ENCODE measurements at regions not wholly inside any gene's neighbourhood (a gene's known extent, or its start where the extent isn't known, plus 50 kb on each side); places are given as distances from the start of the nearest gene placed in this dataset.
A peak's percentile ranks its signal among the peaks of the same experiment; 100 is the strongest.

GRCh38 chr2:223701761-223702160, 99.6 kb upstream of the SCG2 start:
- H3K36me3 Mint-ChIP-seq = no peaks in the 10 kb centered on the region
- ATAC-seq (no peak), DNase-seq (ENCODE audit: low spot score in 2 of 2) (no peak)
- no peak overlapping the region for H3K27ac Mint-ChIP-seq
- H3K9me3 Mint-ChIP-seq = peaks cover 0 to 4% of the 10 kb centered on the region in 2 donors

DNA sequence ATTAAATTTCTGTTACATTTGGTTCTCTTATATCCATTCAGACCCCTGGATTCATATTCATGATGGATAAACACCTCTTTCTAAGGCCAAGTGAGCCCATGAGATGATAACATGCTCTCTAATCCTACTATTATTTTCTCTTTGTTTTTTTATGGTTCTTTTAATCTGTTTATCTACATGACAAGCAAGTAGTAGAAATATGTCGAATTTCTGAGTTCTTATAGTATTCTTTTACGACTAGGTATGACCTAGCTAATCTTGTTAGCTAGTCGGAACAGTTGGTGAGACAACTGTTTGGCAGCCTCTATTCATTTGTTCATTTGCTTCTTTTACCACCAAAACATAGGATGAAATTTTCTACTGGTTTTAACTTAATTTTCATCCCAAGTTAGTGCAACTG, 98.1 kb upstream of the SCG2 start:
- no peak for ATAC-seq
- Mint-ChIP-seq H3K36me3 (no peaks in the 10 kb centered on the region), H3K9me3 (peaks cover 0 to 4% of the 10 kb centered on the region in 2 donors), H3K27ac (no peak overlapping the region)
- DNase-seq (ENCODE audit: low spot score in 2 of 2) = no peak

- Mint-ChIP-seq H3K36me3 (no peaks in the 10 kb centered on the region), H3K27ac (no peak overlapping the region), H3K9me3 (peaks cover 0 to 4% of the 10 kb centered on the region in 2 donors)
- ATAC-seq = no peak
- no peak for DNase-seq (ENCODE audit: low spot score in 2 of 2)
Observed at GRCh38 chr2:223697892-223698645, 95.9 kb upstream of the SCG2 start.

DNA sequence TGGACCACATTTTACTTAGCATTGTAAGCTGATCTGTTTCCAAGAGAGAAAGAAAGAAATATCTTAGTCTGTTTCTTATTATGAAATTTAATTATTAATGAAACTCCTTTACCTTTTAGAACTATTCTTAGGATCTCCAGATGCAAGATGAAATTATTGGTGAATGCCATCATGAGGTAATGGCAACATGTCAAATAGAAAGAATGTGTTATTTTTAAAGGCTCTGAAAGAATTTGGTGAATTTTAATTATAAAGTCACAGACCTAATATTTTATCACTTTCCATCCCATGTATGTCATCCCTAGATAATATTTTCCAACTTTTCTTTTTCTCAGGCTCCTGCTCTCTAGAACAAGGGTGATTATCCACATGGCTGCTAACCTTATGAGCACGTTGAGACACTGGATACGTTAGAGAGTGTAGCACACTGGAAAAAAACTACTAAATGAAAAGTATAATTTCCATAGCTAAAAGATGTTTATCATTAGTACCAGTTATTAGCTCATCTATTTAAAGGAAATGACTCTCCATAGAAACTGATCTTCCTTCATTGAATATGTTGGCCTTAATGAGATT, 95.2 kb upstream of the SCG2 start:
- Mint-ChIP-seq H3K36me3 (no peaks in the 10 kb centered on the region), H3K27ac (no peak overlapping the region), H3K9me3 (peaks cover 0 to 4% of the 10 kb centered on the region in 2 donors)
- DNase-seq (ENCODE audit: low spot score in 2 of 2) = no peak
- ATAC-seq = no peak

GRCh38 chr2:223696719-223697118, 94.6 kb upstream of the SCG2 start:
- DNase-seq (ENCODE audit: low spot score in 2 of 2) = no peak
- H3K27ac Mint-ChIP-seq = no peak overlapping the region
- ATAC-seq = peak in 1 of 2 donors; percentile 69
- H3K9me3 Mint-ChIP-seq = peaks cover 0 to 4% of the 10 kb centered on the region in 2 donors
- no peaks in the 10 kb centered on the region for H3K36me3 Mint-ChIP-seq

GRCh38 chr2:223692191-223692947, 90.2 kb upstream of the SCG2 start:
- no peaks in the 10 kb centered on the region for H3K36me3 Mint-ChIP-seq
- H3K9me3 Mint-ChIP-seq = no peaks in the 10 kb centered on the region
- DNase-seq (ENCODE audit: low spot score in 2 of 2) (no peak), ATAC-seq (no peak)
- H3K27ac Mint-ChIP-seq = no peak overlapping the region

DNA sequence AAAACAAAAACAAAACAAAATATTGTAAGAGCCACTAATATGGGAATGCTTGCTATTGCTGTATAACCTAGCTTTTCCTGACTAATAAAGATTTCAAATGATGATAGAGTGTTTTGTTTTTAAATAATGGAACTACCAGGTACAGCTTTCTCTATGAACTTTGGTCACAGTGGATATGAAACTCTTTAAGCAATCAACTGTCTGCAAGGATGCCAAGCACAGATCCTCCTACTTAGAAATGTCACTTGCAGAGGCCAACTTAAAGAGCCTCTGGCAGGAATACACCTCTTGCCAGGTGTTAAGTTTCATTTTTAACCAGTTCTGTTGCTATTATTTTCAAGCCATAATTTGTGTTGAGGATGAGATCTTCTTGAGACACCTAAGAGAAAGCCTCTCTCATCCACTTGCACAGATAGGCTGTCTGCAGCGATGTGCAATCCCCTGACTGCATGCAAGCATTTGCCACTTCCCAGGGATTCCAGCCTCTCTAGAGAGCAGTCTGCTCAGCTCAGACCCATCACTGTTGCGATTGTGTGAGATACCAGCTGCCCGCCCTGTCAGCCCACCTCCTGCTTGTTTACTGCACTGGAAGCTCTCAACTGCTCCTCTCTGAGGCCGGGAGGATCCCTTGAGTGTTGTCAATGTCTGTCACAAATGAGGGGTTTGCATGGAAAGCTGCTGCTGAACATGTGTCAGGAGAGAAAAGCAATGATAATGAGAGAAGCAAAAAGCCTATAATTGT, 86.1 kb upstream of the SCG2 start:
- no peaks in the 10 kb centered on the region for H3K9me3 Mint-ChIP-seq
- ATAC-seq (no peak), DNase-seq (ENCODE audit: low spot score in 2 of 2) (no peak)
- no peak overlapping the region for H3K27ac Mint-ChIP-seq
- H3K36me3 Mint-ChIP-seq = no peaks in the 10 kb centered on the region

DNA sequence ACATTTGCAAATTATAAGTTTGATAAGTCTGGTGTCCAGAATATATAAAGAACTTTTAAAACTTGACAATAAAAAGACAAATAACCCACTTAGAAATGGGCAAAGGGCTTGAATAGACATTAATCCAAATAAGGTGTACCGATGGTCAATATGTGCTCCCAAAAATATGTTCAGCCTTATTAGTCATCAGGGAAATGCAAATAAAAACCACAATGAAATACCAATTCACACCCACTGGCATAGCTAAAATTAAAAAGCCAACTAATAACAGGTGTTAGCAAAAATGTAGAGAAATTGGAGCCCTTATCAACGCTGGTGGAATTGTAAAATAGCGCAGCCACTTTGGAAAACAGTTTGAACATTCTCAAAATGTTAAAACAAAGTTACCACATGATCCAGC, 79.0 kb upstream of the SCG2 start:
- no peak overlapping the region for H3K27ac Mint-ChIP-seq
- H3K9me3 Mint-ChIP-seq = no peaks in the 10 kb centered on the region
- DNase-seq (ENCODE audit: low spot score in 2 of 2) (no peak), ATAC-seq (no peak)
- H3K36me3 Mint-ChIP-seq = no peaks in the 10 kb centered on the region

DNA sequence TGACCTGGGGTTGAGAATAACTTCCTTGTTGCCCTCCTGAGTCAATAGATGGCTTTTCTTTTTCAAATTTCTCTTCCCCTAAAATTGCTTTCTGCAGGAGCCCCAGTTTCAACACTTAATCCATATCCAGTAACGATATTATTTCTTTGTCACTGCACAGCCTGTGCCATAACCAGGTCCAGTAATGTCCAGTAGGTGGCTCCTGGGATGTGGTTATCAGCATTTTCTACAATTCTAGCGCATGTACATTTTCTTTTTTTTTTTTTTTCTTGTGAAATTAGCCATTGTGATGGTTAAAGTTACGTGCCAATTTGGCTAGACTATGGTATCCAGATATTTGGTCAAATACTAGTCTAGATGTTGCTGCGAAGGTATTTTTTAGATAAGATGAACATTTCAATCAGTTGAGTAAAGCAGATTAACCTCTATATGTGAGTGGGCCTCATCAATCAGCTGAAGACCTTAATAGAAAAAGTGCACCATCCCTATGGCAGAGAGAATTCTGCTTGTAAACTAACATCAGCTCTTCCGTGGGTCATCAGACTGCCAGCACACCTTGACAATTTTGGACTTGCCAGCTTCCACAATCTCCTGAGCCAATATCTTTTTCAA, 72.9 kb upstream of the SCG2 start:
- DNase-seq (ENCODE audit: low spot score in 2 of 2) = no peak
- H3K36me3 Mint-ChIP-seq = no peaks in the 10 kb centered on the region
- ATAC-seq = no peak

DNA sequence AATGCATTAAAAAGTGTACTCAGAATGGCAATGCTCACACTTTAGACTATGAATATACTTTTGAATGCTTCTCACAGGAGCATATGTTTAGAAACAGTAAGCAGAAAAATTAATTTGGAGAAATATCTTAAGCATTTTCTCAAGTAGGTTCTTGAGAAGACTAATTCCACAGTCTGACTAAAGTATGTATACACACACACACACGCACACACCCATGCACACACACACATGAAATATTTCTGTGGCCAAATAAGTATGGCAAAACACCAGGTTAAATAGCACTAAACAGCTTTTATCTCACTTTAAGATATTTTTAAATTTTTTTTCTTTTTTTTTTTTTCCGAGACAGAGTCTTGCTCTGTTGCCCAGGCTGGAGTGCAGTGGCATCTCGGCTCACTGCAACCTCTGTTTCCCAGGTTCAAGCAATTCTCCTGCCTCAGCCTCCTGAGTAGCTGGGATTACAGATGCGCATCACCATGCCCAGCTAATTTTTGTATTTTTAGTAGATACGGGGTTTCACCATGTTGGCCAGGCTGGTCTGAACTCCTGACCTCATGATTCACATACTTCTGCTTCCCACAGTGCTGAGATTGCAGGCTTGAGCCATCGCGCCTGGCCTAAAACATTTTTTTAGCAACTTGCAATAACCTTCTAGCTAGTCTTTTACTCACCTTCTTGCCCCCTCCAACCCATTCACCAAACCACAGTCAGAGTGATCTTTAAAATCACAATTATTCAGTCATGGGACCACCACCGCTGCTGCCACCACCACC, 67.5 kb upstream of the SCG2 start:
- H3K27ac Mint-ChIP-seq = no peak overlapping the region
- H3K36me3 Mint-ChIP-seq = no peaks in the 10 kb centered on the region
- DNase-seq (ENCODE audit: low spot score in 2 of 2) = no peak
- no peak for ATAC-seq
- peaks cover 7% of the 10 kb centered on the region in 2 donors for H3K9me3 Mint-ChIP-seq

More for the DNA sequence above, 72.9 kb upstream of the SCG2 start:
- H3K27ac Mint-ChIP-seq = no peak overlapping the region
- peaks cover 3 to 7% of the 10 kb centered on the region in 2 donors for H3K9me3 Mint-ChIP-seq

- no peak for DNase-seq (ENCODE audit: low spot score in 2 of 2)
- no peak overlapping the region for H3K27ac Mint-ChIP-seq
Observed at GRCh38 chr2:223668302-223668998, 66.3 kb upstream of the SCG2 start.

GRCh38 chr2:223654384-223654915, 52.3 kb upstream of the SCG2 start:
- DNase-seq (ENCODE audit: low spot score in 2 of 2) (no peak), ATAC-seq (no peak)
- Mint-ChIP-seq H3K9me3 (no peaks in the 10 kb centered on the region), H3K27ac (no peak overlapping the region), H3K36me3 (no peaks in the 10 kb centered on the region)

More at GRCh38 chr2:223668302-223668998, 66.3 kb upstream of the SCG2 start:
- H3K36me3 Mint-ChIP-seq = no peaks in the 10 kb centered on the region
- H3K9me3 Mint-ChIP-seq = peaks cover 7% of the 10 kb centered on the region in 2 donors
- no peak for ATAC-seq

- Mint-ChIP-seq H3K9me3 (no peaks in the 10 kb centered on the region), H3K27ac (no peak overlapping the region), H3K36me3 (no peaks in the 10 kb centered on the region)
- no peak for ATAC-seq
- no peak for DNase-seq (ENCODE audit: low spot score in 2 of 2)
Observed at GRCh38 chr2:223652902-223653301, 50.7 kb upstream of the SCG2 start.

DNA sequence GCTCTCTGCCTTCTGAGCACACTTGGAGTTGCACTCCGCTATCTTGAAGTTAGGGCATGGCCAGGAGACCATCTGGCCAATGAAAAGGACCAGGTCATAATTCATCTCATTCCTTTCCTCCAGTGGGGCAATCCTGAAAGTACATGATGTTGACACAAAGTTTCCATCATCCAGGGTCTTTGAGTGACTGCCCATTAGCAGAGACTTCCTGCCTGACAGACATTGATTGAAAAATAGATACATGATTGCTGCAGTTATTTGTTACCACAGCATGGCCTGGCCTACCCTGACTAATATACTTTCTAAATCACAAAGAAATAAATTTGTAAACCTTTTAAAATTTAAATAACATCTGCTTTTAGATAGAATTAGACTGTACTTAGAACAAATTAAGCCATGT, 50.0 kb upstream of the SCG2 start:
- Mint-ChIP-seq H3K27ac (no peak overlapping the region), H3K9me3 (no peaks in the 10 kb centered on the region), H3K36me3 (no peaks in the 10 kb centered on the region)
- ATAC-seq (no peak), DNase-seq (ENCODE audit: low spot score in 2 of 2) (no peak)
